TTC549 (cell line): ENCODE measurements at regions not wholly inside any gene's neighbourhood (a gene's known extent, or its start where the extent isn't known, plus 50 kb on each side); places are given as distances from the start of the nearest gene placed in this dataset.

Source experiments
- FAIRE-seq: peaks from 2 replicates; lab custom pipeline; 2012; peaks lifted over from hg19 to GRCh38; lab: Jason Lieb, UNC

- FAIRE-seq: no peak
Measured at GRCh38 chr13:72341904-72342303, 385.5 kb downstream of the MZT1 start.

- no peak for FAIRE-seq
Measured at GRCh38 chr13:72317346-72318109, 409.9 kb downstream of the MZT1 start.

GRCh38 chr13:72316716-72317115 lies 410.7 kb downstream of the MZT1 start:
- no peak for FAIRE-seq

- no peak for FAIRE-seq
Measured at GRCh38 chr13:72315312-72315711, 412.1 kb downstream of the MZT1 start.

- no peak for FAIRE-seq
Measured at GRCh38 chr13:72314210-72314609, 413.2 kb downstream of the MZT1 start.

- no peak for FAIRE-seq
Measured at GRCh38 chr13:72313546-72313945, 413.9 kb downstream of the MZT1 start.

- FAIRE-seq: no peak
Measured at GRCh38 chr13:72303941-72304746, 423.3 kb downstream of the MZT1 start.

- no peak for FAIRE-seq
Measured at GRCh38 chr13:72296246-72296645, 429.2 kb upstream of the DACH1 start.

GRCh38 chr13:72295153-72295552 lies 428.1 kb upstream of the DACH1 start:
- FAIRE-seq: no peak

GRCh38 chr13:72293206-72293605 lies 426.2 kb upstream of the DACH1 start:
- FAIRE-seq: no peak

- no peak for FAIRE-seq
Measured at GRCh38 chr13:72290962-72291681, 424.1 kb upstream of the DACH1 start.

GRCh38 chr13:72286421-72286820 lies 419.4 kb upstream of the DACH1 start:
- no peak for FAIRE-seq

GRCh38 chr13:72284791-72285190 lies 417.8 kb upstream of the DACH1 start:
- no peak for FAIRE-seq

GRCh38 chr13:72261732-72262131 lies 394.7 kb upstream of the DACH1 start:
- FAIRE-seq: no peak

GRCh38 chr13:72259528-72259927 lies 392.5 kb upstream of the DACH1 start:
- no peak for FAIRE-seq

- FAIRE-seq: no peak
Measured at GRCh38 chr13:72258340-72258981, 391.5 kb upstream of the DACH1 start.

GRCh38 chr13:72255908-72256307 lies 388.9 kb upstream of the DACH1 start:
- FAIRE-seq: no peak

GRCh38 chr13:72253754-72254153 lies 386.8 kb upstream of the DACH1 start:
- no peak for FAIRE-seq

- no peak for FAIRE-seq
Measured at GRCh38 chr13:72246396-72246795, 379.4 kb upstream of the DACH1 start.

- FAIRE-seq: no peak
Measured at GRCh38 chr13:72244788-72245187, 377.8 kb upstream of the DACH1 start.

- FAIRE-seq: no peak
Measured at GRCh38 chr13:72230131-72230530, 363.1 kb upstream of the DACH1 start.

GRCh38 chr13:72229067-72229466 lies 362.1 kb upstream of the DACH1 start:
- no peak for FAIRE-seq
